HG02943 (cell line): ENCODE measurements at regions not wholly inside any gene's neighbourhood (a gene's known extent, or its start where the extent isn't known, plus 50 kb on each side); places are given as distances from the start of the nearest gene placed in this dataset.
"Not testable (repeated sequence)": the region's sequence is repeated elsewhere in the genome, so short reads cannot be mapped to it uniquely, and the experiment has no call there.

Experiments used
- ATAC-seq: cut with Tn5 transposase; IDR thresholded peaks from one replicate; pipeline ENCODE4 v1.9.1; 2021; ENCODE audit warnings: mild to moderate bottlenecking, low read depth, moderate library complexity; ENCODE audit not compliant: unreplicated experiment

DNA sequence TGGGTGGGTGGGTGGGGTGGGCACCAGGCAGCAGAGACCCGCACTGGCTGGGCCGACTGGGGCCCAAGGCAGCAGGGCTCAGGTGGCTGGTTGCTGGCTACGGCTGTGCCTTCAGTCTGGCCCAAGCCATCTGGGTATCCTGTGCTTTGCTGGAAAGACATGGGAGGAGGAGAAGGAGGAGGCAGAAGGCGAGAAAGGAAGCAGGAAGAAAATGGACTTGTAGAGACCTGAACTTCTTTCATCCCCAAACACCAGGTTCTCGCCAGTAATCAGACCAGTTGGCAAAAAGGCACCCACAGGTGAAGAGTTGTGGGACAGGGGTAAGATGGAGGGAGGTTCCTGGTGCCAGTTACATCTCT lies 78.8 kb downstream of the IGLL1 start:
- ATAC-seq: no peak

GRCh38 chr22:23500508-23501260 lies 79.4 kb downstream of the IGLL1 start:
- ATAC-seq: no peak

- no peak for ATAC-seq
These were observed 80.1 kb downstream of the IGLL1 start for GRCh38 chr22:23499845-23500500.

- ATAC-seq: no peak
These were observed 81.0 kb downstream of the IGLL1 start for GRCh38 chr22:23498811-23499798.

GRCh38 chr22:23497889-23498288 lies 82.2 kb downstream of the IGLL1 start:
- ATAC-seq: not testable (repeated sequence)

- no peak for ATAC-seq
These were observed 82.8 kb downstream of the IGLL1 start for GRCh38 chr22:23497016-23497885.

DNA sequence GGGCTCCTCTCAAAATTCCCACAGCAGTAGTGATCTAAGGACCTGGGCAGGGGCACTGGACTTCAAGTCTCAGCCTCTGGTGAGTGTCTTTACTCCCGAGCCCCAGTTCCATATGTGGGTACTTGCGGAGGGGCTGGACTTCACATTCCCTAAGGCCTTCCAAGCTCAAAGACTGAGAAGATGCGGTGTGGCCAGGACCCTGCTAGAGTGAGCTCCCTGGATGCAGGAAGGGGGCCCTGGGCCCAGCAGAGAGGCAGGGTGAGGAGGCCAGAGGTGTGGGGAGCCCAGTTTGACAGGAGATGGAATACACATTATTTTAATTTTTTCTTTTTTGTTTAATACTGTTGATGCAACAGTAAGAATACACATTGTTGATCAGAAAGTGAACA lies 83.7 kb downstream of the IGLL1 start:
- no peak for ATAC-seq

DNA sequence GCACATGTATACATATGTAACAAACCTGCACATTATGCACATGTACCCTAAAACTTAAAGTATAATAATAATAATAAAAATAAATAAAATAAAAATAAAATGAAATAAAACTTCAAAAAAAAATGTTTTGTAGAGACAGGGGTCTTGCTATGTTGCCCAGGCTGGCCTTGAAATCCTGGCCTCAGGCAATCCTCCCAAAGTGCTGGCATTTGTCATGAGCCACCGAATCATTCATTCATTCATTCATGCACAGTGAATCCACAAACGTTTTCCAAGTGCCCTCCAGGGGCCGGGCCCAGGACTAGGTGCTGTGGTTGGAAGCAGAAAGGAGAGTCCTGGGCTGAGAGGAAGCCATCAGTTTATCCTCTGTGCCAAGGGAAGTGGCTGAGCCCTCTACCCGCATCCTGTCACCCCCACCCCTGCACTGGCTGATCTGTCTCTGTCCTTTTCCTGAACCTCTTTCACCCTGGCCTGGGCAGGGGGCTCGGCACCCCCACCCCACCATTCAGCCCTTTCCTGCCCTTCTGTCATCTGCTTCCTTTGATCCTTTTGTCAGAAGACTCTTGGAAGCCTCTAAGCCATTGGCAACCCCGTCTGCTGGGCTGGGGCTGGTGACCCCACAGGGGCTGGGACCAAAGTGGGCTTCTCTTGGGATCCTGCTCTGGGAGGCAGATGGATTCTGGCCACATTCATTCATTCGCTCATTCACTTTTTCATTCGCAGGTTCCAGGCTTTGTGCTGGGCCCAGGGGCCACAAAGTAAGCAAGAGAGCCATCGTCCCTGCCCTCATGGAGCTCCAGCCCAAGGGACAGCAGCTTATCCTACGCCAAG lies 84.3 kb downstream of the IGLL1 start:
- no peak for ATAC-seq

DNA sequence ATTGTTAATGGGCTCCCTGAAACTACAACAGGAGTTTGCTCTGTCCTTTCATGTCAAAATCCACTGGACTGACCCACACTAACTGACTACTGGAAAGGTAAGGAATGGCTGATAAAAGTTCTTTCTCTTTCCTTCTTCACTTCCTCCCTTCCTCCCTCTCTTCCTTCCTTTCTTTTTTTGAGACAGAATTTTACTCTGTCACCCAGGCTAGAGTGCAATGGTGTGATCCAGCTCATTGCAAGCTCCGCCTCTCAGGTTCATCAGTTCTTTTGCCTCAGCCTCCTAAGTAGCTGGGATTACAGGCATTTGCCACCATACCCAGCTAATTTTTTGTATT lies 85.2 kb downstream of the IGLL1 start:
- ATAC-seq: no peak

DNA sequence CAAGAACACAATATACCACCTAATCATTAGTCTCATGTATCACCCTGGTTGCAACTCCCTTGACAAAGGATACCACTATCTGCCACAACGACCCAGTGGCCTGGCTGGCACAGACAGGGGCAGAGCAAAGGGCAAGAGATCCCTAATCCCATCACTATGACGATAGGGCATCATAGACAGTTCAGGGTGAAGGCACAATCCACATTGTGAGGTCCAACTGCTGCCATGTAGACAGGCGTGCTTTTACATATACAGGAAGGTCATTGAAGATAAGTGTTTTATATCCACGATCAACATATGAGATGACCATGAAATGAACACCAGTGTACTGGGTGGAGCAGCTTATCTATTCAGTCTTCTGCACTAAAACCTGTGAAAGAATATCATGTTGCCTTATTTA lies 94.6 kb downstream of the IGLL1 start:
- no peak for ATAC-seq

DNA sequence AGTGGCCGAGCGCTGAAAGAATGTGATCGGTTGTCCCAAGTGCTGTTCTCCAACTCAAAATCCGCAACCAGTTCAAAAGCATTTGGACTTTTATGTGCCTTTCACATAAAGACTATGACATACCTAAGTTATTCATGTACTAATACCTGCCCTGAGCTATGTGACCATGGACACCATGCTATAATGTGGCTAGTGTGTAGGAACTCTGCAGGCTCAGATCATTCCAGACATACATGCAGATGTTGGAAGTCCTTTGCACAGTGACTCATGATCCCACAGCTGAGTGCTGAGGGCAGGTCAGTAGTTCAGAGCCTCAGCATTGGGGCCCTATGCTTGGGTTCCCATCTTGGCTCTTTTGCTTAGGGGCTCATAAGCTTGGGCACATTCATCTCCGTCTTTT lies 95.4 kb downstream of the IGLL1 start:
- no peak for ATAC-seq

GRCh38 chr22:23481369-23481768 lies 98.7 kb downstream of the IGLL1 start:
- ATAC-seq: no peak

DNA sequence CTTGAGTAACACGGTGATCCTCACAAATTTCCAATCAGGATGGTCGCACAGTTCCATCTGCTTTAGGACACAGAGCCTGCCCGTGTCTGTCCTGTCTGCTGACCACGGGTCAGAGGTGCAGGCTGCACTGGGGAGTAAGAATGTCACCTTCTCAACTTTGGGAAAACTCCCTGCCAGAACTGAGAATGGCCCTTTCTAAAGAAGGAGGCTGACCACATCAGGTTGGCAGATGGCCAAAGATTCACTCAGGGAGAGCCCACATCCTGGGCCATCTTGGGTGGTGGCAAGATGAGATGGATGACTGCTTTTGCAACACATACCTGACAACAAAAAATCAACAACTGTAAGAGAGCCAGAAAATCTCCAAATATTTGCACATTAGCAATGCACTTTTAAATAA lies 101.9 kb downstream of the IGLL1 start:
- no peak for ATAC-seq

DNA sequence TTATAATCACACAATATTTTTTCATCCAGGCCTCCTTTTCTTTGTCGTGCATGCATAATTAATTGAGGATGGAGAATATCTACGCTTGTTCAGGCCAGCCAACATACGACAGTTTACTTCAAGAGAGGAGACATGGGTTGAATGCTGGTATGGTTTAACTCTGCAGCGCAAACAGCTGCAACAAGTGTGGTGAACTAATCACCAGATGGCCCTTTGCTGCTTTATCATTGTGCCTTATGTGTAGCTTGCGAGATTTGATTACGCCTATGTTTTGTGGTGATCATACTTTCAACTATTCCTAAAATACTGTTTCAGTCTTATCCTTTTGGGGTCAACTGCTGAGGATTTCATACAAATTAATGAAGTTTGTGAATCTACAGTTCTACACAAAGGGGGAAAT lies 105.6 kb downstream of the IGLL1 start:
- ATAC-seq: not testable (repeated sequence)

GRCh38 chr22:23473901-23474300 lies 106.2 kb downstream of the IGLL1 start:
- ATAC-seq: no peak

DNA sequence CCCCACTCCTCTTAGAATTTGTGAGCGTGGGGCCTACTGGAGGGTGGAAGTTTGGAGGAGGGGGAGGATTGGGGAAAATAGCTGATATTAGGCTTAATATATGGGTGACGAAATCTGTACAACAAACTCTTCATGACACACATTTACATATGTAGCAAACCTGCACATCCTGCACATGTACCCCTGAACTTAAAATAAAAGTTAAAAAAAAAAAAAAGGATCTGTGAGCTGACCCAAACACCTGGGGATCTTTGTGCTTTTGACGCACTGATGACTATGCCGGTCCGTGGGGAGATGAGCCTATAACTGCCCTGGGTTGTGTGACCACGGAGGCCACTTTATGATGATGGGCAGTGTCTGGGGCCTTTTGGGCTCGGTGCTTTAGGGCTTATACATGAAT lies 107.7 kb downstream of the IGLL1 start:
- not testable (repeated sequence) for ATAC-seq

GRCh38 chr22:23471698-23472097 lies 108.4 kb downstream of the IGLL1 start:
- ATAC-seq: no peak

GRCh38 chr22:23470811-23471389 lies 109.2 kb downstream of the IGLL1 start:
- no peak for ATAC-seq

- no peak for ATAC-seq
These were observed 112.3 kb downstream of the IGLL1 start for GRCh38 chr22:23467721-23468294.
